Caki2 (cell line): ENCODE measurements at regions not wholly inside any gene's neighbourhood (a gene's known extent, or its start where the extent isn't known, plus 50 kb on each side); places are given as distances from the start of the nearest gene placed in this dataset.
"Not testable (repeated sequence)": the region's sequence is repeated elsewhere in the genome, so short reads cannot be mapped to it uniquely, and the experiment has no call there.

Experiments used
- DNase-seq: peaks from one replicate; pipeline ENCODE4 v3.0.0-alpha.2; 2015; ENCODE audit warnings: low read depth
- in situ Hi-C: cut with HindIII; loops from 2 replicates; pipeline ENCODE4 v1.10.0; 2016; ENCODE audit warnings: low sequenced_read_pairs, low pct_unique_long_range_greater_than_20kb, mixed read lengths

DNA sequence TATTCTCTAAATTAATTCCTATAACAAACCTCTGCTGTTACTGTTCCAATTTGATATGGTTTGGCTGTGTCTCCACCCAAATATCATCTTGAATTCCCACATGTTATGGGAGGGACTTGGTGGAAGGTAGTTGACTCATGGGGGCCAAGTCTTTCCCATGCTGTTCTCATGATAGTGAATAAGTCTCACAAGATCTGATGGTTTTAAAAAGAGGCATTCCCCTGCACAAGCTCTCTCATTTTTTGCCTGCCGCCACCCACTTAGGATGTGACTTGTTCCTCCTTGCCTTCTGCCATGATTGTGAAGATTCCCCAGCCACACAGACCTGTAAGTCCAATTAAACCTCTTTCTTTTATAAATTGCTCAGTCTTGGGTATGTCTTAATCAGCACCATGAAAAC is 104.3 kb upstream of the SLC25A48 start:
- in situ Hi-C loops, DNase-seq: not testable (repeated sequence)

DNA sequence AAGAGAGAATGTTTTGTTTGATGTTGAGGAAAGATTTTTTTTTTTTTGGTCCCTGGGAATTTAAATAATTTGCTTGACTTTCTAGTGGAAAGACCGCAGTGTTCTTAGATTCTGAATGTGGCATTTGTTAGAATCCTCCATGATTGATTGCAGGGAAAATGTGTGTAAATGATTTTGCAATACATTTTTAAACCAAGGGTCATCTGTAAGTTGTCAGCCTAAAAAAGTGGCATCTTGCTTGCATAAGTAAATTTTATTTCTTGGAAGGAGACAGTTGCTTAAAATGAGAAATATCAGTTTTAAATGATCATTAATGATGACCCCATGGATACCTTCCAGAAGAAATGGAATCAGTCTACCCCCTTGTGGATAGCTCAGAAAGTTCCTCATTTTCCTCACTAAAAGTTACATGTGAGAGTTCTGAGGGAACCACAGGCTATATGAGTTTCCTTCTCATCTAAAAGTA is 105.1 kb upstream of the SLC25A48 start:
- in situ Hi-C loops, result no loop called here
- DNase-seq, result no peak

DNA sequence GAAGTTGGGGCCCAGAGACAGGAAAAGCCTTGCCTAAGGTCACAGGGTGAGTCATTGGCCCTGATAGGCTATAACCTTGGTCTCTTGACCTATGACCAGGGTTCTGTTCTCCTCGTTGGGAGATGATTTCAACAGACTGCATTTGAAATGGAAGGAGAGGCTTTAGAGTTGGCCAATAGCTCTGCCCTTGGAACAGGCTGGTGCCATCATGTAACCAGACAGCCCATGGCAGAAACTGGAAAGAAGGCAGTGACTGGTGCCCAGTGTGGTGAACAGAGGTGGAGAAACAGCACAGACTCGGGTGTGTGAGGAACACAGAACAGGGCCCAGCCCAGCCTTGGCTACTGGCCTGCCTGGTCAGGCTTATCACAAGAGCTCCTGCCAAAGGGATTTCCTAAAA is 109.8 kb upstream of the SLC25A48 start:
- DNase-seq, result no peak
- in situ Hi-C loops, result no loop called here

DNA sequence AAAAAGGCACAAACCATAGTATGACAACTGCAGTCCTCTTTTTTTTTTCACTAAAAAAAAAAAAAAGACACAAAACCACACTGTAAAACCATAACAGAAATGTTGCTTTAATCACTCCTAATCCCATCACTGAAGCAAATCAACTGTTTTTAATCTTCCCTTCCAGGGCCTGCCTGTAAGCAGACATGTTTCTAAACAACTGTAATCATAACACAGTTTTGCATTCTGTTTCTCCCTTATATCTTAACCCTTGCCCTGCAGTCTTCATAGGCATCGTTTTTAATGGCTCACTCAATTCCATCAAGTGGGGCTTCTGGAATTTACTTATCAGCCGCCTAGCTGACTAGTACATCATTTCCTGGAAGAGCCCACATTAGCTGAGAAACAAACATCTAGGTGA is 111.0 kb upstream of the SLC25A48 start:
- in situ Hi-C loops, result no loop called here
- no peak for DNase-seq

DNA sequence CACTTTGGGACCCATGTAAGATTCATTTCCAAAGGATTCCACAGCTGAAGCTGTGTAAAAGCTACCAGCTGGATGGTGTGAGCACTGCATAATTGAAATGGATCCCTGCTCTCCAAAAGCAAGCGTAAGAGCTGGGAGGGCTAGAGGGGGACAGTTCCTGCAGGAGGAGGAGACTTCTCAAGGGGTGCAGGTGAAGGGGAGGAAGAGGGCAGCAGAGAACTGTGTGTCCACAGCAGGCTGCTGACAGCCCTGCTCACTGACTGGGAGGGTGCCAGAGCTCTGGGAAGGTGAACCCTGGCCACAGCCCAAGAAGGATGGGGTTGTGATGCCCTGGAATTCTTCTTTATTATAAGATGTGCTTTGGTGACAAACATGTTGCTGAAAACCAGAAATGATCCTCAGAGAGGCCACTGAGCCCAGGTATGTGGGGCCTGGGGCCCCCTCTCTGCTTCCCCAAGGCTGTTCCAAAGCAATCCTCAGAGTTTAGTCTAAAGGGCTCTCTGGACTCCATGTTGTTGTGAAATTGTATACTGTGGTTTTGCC is 112.8 kb upstream of the SLC25A48 start:
- in situ Hi-C loops, result no loop called here
- no peak for DNase-seq

DNA sequence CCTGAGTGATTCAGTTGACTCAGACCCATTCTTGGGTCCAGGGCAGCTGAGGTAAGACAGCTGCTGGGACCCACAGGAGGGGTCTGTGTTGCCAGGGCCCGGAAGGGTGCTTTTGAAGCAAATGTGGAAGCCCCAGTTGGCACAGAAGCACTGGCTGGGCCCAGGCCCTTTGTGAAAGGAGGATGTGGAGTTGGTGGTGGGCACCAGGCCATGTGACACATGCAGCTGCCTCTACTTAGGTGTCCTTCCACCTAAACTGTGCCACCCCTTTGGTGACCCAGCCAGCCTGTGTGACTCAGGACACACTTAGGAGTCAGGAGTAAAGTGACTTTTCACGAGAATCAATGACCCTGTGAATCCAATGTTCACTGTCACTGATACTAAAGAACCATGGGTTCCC is 114.3 kb upstream of the SLC25A48 start:
- no peak for DNase-seq
- in situ Hi-C loops, result no loop called here

DNA sequence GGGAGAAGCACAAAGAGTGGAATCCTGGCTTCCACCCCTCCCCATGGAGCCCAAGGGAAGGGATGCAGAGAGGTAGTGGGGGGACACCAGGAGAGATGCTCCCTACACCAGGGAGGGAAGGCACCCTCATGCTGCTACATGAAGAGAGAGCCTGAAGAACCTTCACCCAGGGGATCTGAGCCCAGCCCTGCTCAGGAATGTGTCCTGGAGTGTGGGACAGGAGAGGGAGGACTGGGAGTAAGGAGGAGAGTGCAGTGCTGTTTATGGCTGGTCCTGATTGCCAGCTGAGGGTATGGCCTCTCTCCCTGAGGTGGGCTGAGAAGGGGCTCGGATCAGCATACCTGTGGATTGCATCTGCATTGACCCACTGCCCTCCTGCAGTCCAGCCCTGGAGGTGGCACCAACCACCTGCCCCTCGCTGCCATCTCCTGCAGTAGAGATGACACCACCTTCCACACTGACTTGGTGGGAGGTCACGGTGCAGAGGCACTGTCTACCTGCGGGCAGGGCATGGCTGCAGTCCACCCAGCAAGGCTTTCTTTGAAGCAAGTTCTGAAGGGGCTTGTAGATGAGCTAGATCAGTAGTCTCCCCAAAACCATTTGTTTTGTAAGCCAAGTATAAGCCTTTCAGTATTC is 114.9 kb upstream of the SLC25A48 start:
- in situ Hi-C loops, result no loop called here
- no peak for DNase-seq

DNA sequence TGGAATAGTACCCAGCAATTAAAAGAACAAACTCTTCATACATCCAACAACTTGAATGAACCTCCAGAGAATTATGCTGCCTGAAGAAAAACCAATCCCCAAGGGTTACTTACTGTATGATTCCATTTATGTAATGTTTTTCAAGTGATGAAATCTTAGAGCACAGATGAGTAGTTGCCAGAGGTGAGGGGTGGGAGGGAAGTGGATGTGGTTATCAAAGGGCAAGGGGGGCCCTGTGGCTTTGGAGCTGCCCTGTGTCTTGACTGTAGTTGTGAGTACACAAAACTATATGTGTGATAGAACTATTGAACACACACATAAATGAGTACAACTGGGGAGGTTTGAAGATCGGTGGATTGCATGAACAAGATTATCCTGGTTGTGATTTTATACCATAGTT is 115.8 kb upstream of the SLC25A48 start:
- no peak for DNase-seq
- in situ Hi-C loops, result no loop called here

DNA sequence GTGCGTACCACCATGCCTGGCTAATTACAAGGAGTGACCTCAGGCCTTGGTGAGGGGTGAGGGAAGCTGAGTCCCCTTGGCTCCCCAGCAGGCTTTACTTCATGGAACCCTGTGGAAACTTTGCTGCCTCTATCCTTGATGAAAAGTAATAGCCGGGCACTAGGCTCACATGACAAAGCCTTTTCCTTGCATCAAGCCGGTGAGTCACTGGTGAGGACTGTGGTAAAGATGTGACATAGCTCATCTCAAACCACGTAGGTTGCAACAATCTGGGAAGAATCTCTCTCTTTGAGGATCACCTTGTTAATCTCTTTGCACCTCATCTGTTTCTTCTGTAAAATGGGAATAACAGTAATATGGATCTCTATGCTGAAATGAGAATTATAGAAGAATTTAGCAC is 116.3 kb upstream of the SLC25A48 start:
- DNase-seq, result peak; percentile 8
- in situ Hi-C loops, result no loop called here

DNA sequence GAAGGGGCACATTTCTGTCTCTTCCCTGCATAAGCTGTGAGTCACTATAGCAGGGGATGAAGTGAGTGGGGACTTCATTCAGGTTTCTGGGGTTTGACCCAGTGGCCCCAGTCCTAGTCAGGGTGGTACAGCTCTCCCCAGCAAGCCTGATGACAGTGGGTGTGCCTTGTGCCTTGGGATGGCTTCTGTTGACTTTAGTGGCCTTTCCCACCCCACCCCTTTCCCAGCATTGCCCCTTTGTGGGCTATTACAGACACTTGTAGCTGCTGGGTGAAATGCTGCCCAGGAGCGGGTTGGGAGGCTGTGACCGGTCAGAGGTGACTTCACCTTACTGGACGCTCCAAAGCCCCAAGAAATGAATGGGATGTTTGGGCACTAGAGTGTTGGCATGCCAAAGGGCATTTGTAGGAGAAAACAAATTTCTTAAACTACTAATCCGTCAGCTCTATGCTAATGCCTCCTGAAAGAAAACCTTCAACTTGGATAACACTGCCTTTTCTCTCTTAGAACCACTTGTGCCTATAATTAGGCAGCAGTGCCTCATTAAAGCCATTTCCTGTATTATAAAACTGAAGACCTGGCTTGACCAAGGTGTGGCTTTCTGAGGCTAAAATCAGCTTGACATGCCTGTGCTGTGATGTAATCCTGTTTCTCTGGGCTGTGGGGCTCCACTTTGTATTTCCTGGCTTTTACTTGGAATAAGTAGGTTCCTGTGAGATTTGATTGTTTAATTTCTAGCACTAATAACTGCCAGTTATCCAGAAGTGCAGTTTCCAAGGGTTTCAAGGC is 119.0 kb upstream of the SLC25A48 start:
- in situ Hi-C loops, result no loop called here
- DNase-seq, result no peak

DNA sequence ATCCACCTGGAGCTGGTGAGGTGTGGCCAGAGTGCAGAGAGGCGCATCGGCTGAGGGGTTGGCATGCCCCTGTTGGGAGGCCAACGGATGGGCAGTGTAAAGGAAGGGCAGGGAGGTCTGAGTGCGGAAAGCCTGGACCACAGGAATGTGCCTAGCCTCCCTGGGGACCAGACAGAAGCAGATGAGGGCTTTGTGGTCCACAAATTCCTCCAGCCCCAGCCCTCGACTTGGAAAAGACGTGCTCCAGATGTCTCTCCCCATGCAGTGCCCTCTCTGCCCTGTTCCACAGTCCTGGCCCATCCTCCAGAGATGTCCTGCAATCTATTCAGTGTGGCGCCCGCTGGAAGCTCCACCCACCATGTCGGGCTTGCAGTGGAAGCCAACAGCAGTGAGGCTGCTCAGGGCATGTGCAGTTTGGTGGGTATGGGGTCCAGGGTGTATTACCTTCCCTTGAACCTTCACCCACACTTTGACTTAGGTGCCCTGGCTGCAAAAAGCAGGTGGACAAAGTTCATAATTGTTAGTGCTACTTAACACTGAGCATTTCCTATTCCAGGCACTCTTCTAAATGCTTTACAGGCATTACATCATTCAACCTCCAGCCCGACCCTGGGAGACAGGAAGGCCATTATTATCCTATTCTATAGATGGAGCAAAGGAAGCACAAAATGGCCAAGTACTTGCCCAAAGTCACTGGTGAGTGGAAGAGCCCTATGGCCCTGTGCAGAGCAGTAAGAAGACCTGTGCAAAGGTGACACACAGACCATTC is 120.2 kb upstream of the SLC25A48 start:
- no peak for DNase-seq
- in situ Hi-C loops, result no loop called here

DNA sequence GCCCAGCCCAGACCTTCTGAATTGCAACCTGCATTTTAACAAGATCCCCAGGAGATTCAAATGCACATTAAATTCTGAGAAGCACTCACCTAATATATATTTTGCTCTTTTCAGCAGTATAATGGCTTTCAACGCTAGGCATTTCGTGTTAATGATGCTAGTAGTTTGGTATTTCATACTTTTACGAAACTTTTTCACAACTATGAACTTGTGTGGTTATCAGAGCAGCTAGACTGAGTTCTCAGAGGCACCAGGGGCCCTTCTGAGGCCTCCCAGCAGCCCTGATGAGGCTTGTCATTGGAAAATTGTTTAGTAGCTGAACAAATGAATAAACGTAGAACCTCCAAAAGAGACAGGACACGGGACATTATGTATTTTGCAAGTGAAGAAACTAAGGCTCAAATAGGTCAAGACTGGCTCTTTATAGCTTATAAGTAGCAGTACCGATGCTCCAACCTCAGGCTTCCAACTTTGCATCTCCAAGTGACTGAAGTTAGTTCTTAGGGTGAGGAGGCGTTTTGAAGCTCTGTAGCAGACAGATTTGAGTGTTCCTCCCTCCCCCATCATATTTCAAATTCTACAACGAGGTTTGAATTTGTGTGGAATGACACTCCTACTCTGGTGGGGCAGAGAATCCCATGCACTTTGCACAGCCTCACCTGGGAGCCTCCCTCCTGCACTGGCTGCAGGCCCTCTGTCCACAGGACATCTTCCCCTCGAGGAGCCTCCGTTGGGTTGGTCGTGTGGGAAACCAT is 121.1 kb upstream of the SLC25A48 start:
- no peak for DNase-seq
- in situ Hi-C loops, result no loop called here

DNA sequence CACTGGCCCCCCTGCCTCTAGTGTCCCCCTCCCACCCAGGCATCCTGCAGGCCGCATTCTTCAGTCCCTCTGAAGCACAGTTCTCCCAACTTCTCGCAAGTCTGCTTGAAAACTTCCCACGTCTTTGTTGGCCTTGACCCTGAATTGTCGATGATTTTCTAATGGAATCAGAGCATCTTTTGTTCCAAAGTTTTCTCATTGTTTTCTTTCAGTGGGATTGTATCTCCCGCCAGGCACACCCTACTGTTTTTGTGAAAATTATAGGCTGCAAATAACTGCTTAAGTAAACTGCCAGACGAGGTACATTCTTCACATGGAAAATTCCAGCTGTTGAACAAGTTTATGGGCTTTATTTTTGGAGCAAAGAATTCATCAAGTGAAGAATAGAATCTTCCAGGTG is 122.6 kb upstream of the SLC25A48 start:
- in situ Hi-C loops, result no loop called here
- no peak for DNase-seq

DNA sequence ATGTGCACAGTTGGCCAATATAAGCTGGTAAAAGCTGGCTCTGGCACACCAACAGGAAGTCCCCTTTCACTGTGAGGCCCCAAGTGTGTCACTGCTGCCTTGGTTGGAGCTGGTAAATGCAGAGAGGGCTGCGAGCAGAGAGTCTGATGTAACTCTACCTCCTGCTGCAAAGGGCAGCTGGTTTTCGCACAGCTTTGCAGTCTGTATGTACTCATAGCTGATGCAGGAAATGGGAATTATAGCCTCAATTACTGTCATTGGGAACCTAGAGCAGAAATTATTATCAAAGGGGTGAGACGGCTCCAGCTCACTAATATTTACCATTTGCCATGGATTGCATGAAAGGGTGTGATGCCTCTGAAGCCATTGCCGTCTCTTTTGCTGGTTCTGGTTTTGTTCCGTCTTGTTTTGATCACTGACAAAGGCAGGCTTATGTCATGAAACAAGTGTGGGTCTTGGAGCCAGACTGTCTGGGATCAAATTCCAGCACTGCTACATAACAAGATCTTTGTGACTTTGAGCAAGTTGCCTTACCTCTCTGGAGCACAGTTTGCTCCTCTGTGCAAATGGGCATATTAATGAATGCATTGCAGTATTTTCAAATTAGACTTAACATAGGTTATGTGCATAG is 124.3 kb upstream of the SLC25A48 start:
- in situ Hi-C loops, result no loop called here
- no peak for DNase-seq

DNA sequence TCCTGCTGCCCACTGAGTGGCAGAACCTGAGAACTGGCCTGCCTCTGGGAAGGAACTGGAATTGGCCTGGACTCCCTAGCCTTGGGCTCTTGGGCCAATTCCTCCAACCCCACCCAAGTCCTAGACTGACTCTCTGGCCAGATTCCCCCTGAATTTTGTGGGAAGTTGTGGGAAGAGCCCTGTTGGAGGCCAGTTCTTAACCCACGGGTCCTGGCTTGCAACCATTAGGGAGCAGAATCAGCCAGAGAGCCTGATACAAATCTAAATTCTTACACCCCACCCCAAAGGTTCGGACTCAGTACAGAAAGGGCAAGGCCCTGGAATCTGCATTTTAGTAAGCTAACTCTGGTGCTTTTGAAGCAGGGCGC is 125.3 kb upstream of the SLC25A48 start:
- DNase-seq, result no peak
- in situ Hi-C loops, result no loop called here

DNA sequence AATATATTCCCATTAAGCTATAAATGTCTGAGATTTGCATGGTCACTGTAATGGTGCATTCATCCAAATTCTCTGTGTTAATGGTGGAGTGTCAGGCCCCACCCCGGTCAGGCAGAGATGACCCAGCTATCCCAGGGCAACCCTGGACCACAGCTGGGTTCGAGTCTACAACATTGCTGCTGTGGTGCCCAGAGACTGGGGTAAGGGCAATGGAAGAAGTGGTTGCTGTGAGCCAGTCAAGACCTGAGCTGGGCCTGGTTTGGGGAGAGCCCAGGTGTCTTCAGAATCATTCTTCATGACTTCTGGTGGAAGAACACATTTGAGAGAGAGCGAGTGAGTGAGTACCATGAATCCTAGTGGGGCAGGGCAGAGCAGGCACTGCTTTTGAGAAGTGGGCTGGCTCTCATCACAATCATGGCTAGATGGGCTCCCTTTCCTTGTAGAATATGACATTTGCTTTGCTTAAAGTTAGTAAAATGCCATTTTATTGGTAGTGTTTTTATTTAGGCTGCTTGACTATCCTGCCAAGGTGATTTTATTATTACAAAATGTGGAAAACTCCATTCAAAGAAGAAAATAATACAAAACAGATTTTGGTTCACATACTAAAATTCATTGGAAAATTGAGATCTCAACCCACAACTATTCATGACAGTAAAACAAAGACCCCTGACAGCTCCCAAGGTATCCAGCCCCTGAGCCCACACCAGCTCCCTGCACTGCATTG is 125.8 kb upstream of the SLC25A48 start:
- DNase-seq, result no peak
- in situ Hi-C loops, result no loop called here

DNA sequence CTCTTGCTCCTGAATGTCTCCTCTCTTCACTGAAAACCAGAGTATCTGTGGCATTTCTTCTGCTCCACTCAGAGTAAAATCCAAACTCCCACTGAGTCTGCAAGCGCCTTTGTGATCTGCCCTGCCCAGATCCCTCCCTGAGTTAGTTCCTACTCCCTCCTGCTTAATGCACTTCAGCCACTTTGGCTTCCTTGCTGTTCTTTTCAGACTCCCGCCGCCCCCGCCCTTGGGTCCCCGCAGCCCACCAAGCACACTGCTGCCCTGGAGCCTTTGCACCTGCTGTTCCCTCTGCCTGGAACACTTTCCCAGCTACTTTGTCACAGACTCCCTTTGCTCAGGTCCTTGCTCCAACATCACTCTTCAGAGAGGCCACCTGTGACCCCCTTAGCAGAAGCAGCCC is 127.2 kb upstream of the SLC25A48 start:
- in situ Hi-C loops, result no loop called here
- DNase-seq, result no peak
